Amniotic epithelial cell (primary cell): ENCODE measurements at regions not wholly inside any gene's neighbourhood (a gene's known extent, or its start where the extent isn't known, plus 50 kb on each side); places are given as distances from the start of the nearest gene placed in this dataset.
A peak's percentile ranks its signal among the peaks of the same experiment; 100 is the strongest.

Source experiments
- DNase-seq: peaks from one replicate; pipeline ENCODE4 v3.0.0-alpha.2; 2010; ENCODE audit warnings: low read depth

GRCh38 chr7:124330731-124331407, 298.0 kb upstream of the TMEM229A start:
- DNase-seq, result no peak

DNA sequence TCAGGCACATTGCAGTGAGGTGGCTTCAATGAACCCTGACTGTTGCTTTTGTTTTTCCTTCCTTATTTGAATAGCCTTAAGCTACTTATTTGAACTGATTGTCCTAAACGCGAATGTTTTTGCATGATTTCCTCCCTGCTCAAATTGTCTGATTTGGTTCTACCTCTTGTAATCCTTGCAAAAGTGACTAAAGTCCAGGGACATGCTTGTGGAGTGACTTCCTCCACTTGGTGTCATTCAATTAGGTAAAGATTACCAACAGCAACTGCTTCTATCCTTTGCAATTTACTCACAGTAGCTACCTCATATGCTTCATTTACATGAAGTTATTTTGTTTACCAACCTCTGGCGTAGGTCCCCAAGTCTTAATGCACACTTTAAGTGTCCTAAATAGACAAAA, 295.9 kb upstream of the TMEM229A start:
- DNase-seq, result no peak

DNA sequence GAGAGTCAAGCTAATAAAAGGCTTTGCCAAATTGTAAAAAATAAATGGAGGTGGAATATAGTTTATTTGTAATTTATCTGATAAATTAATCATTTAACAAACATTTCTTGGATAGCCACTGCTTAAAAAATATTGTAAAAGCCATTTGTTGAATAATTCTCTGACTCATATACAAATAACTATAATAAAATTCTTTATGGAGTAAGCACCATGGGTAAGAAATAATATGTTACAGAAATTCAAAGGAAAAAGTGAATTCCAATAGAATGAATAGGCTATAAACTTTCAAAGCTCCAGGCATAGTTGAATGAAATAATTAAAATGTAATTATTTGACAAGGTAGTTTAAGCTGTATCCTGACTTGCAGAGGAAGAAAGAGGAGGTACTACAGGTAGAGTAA, 291.4 kb upstream of the TMEM229A start:
- DNase-seq, result no peak

- DNase-seq, result no peak
Observed at GRCh38 chr7:124323597-124323996, 290.7 kb upstream of the TMEM229A start.

DNA sequence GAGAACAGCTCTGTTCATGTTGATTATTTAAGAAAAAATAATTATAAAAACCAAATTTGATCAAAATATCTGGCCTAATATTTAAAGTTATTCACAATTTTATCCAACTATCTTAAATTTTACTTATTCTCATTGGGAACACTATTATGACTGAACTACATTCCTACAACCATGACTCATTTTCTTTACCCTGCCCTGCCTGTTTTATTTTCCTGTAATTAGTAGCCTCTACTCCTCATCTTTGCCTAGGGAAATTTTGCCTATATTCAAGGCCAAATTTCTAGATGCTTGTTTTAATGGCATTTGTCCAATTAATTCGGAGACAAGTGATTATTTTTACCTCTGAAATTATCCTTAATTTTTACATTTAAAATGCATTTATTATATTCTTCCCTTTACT, 289.7 kb upstream of the TMEM229A start:
- no peak for DNase-seq

DNA sequence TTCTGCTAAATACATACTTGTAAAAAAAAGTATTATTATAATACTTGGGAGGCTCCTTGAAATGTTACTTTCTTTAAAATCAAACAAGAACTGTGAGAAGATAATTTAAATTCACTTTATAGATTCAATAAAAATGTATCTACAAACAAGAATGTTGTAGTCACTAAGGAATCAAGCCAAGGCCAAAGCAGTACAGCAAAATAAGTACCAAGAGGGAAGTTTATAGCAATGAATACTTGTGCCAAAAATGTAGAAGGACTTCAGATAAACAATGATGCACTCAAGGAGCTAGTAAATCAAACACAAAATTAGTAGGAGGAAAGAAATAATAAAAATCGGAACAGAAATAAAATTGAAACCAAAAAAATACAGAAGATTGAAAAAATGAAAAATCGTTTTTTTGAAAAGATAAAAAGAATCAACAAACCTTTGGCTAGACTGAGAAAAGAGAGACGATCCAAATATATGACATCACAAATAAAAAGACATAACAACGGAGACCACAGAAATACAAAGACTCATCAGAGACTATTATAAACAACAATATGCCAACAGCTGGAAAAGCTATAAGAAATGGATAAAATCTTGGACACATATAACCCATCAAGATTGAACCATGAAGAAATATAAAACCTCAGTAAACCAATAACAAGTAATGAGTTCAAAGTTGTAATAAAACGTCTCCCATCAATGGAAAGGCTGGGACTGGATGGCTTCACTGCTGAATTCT, 286.0 kb upstream of the TMEM229A start:
- DNase-seq, result no peak

DNA sequence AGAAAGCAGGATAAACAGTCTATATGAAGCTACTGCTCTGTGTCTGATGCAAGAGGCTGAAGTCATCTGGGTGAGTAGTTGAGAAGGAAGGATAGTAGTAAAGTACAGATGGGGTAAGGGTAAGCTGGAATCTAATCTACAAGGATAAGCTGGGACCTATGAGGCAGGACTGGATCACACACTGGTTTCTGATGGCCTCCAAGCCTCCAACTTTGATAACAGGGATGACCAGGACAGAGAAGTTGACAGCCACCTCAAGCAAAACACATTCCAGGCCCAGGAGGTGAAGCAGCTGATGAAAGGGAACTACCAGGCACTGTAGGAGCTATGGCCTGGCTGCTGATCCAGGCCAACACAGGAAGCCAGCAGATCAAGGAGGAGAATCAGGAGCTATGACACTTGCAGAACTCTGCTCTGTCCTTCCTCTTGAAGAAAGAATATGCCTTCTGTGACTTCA, 278.1 kb upstream of the TMEM229A start:
- peak; percentile 4 for DNase-seq

GRCh38 chr7:124308384-124308783, 275.5 kb upstream of the TMEM229A start:
- DNase-seq, result no peak

DNA sequence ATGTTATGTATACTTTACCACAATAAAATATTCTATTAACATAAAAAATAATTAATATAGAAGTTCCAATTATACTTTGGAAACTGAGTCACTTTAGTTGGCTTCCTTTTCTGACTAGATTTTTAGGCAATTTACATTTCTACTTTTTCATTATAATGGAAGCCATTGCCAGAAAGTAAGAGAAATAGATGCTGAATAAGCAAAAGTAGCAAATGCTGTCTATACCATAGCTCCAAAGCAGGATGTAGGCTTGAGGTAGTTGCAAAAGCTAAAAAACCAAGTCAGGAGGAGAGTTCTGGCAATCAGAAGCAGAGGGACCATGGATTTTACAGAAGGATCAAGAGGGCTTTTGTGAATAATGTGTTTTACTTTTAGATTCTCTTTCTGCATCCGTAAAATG, 262.4 kb upstream of the TMEM229A start:
- DNase-seq, result no peak

GRCh38 chr7:124284937-124285336, 252.1 kb upstream of the TMEM229A start:
- DNase-seq, result no peak

GRCh38 chr7:124276005-124276622, 243.2 kb upstream of the TMEM229A start:
- DNase-seq, result peak; percentile 18

- DNase-seq, result peak; percentile 14
Observed at GRCh38 chr7:124275411-124275810, 242.5 kb upstream of the TMEM229A start.

- no peak for DNase-seq
Observed at GRCh38 chr7:124269774-124270173, 236.9 kb upstream of the TMEM229A start.

DNA sequence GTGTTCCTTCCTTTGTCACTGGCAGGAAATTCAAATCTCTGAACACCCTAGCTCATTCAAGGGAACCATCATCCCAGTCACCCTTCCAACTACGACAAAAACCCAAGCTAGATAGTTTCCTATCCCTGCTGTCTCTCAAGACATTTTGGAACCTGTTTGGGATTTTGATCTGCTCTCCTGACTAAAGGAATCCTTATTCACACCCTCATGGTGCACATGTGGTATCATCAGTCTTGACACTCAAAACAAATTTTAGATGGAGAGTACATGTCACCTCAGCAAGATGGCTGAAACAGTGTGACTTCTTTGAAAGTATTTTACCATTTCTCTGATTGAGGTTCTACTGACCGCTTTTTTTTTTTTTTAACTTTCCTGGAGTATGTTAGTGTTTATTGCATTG, 234.3 kb upstream of the TMEM229A start:
- no peak for DNase-seq

DNA sequence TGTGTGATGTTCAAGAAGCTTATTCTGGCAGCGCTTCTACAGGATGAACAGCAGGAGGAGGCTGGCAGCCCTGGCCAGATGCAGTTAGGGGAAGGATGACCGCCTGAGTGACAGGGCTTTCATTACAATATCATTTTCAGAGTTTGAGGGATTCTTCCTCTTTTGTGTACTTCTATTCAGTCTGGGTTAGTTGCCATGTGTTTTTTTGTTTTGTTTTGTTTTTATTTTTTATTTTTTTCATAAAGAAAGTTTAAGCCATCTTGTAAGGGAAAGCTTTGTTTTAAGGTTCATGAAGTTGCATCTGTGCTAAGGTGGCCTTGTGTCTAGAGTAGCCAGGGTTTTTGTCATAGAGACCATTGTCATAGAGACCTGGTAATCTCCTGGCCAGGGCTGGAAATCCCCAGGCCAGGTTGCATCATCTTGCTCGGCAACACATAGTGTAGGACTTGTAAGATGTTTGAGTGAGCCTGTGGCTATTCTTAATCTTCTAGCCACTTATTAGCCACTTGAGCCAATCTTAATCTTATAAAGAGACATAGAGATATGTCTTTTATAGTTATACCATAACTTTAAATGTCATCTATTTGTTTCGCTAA, 230.5 kb upstream of the TMEM229A start:
- peak; percentile 7 for DNase-seq

DNA sequence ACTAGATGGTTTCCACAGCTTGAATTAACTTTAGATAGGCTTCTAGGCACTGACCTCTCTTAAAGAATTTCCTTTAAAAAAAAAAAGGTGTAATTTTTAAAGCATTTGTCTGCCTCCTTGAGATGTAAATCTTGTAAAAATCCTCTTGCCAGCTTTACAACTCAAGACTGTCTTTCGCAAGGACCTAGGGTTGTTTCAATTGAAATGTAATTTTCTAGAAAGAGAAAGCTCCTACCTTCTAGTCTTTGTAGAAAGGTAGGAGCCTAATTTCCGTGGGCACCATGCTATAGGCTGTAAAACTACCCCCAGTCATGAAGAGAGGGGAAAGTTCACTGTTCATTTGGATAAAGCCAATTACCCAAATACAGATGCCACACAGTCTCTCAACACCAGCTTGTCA, 228.8 kb upstream of the TMEM229A start:
- no peak for DNase-seq

GRCh38 chr7:124257638-124258308, 224.9 kb upstream of the TMEM229A start:
- DNase-seq, result no peak

GRCh38 chr7:124255041-124255655, 222.3 kb upstream of the TMEM229A start:
- no peak for DNase-seq

- no peak for DNase-seq
Observed at GRCh38 chr7:124254396-124254795, 221.5 kb upstream of the TMEM229A start.

DNA sequence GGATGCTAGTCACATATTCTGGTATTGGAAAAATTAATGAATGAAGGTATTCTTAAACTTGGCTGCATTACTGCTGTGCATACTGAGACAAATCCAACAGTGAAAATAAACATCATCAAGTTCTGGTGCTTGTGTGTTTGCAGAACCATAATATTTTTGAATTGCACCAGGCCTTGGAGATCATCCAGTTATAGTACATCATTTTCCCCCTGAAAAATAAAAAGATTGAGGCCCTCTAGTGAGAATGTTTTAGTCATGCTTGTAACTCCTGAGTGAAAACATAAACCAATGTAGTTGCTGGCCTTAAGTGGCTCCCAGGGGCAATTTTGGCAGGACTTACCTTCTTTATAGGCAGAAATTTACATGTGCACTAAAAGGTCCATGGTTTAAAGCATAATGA, 218.8 kb upstream of the TMEM229A start:
- DNase-seq, result no peak

DNA sequence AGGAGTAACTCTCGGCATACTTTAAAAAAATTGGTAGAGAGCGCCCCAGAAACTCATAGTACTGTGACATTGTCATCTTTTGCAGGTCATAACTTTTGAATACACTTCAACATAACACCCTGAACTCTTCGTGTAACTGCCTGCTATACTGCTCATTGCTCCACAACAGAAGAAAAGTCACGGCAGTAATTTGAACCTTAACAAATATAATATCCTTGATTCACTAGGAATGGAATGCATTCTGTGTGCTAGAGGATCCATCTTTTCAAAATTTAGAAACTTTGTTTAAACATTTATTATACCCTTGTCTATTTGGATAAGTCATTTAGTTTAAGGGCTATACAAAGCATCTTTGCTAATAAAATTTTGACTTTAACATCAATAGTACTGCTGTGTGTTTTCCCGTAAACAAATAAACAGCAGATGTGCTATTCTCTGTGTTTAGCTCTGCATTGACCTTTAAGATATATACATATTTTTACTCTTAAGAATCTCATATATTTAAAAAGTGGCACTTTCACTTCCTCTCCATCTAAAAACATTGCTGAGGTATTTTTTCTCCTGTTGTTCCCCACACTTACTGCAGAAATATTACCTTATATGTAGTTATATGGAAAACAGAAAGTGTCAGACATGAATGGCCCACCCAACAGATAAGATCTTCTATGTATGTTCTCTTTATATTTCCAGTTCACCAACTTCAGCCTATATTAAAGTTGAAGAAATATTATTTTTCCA, 217.6 kb upstream of the TMEM229A start:
- DNase-seq, result no peak
